MM.1S (cell line): ENCODE measurements at regions not wholly inside any gene's neighbourhood (a gene's known extent, or its start where the extent isn't known, plus 50 kb on each side); places are given as distances from the start of the nearest gene placed in this dataset.

Experiments used
- DNase-seq: peaks from one replicate; pipeline ENCODE4 v3.0.0-alpha.2; 2015
- H2AFZ ChIP-seq: fragments of 300-600 bp; sonication (generic); 2 replicates; pipeline ENCODE4 v1.6.0; 2016; ENCODE audit warnings: antibody characterized with exemption, low read length
- H3F3A ChIP-seq: fragments of 300-600 bp; sonication (generic); 2 replicates; pipeline ENCODE4 v1.6.1; 2016; ENCODE audit warnings: mild to moderate bottlenecking, antibody characterized with exemption, low read length, moderate library complexity, mixed read lengths; ENCODE audit not compliant: insufficient read depth
- H3K27ac ChIP-seq: fragments of 300-600 bp; sonication (generic); 2 replicates; pipeline ENCODE4 v1.5.1; 2016; ENCODE audit warnings: mild to moderate bottlenecking, low read length
- H3K27me3 ChIP-seq: fragments of 300-600 bp; sonication (generic); replicated peaks from 2 replicates; pipeline ENCODE4 v1.6.0; 2016; ENCODE audit warnings: low read length; ENCODE audit not compliant: insufficient read depth
- H3K36me3 ChIP-seq: fragments of 300-600 bp; sonication (generic); replicated peaks from 2 replicates; pipeline ENCODE4 v1.6.1; 2016; ENCODE audit warnings: mild to moderate bottlenecking, low read length, mixed read lengths; ENCODE audit not compliant: insufficient read depth
- H3K4me1 ChIP-seq: fragments of 300-600 bp; sonication (generic); 2 replicates; pipeline ENCODE4 v1.6.1; 2016; ENCODE audit warnings: low read length, mixed read lengths
- H3K4me2 ChIP-seq: fragments of 300-600 bp; sonication (generic); 2 replicates; pipeline ENCODE4 v1.6.0; 2016; ENCODE audit warnings: low read depth, low read length
- H3K4me3 ChIP-seq: fragments of 300-600 bp; sonication (generic); 2 replicates; pipeline ENCODE4 v1.5.1; 2016; ENCODE audit warnings: low read length, mixed read lengths
- H3K79me2 ChIP-seq: fragments of 300-600 bp; sonication (generic); 2 replicates; pipeline ENCODE4 v1.6.1; 2016; ENCODE audit warnings: mixed run types, low read length, mixed read lengths
- H3K9ac ChIP-seq: fragments of 300-600 bp; sonication (generic); 2 replicates; pipeline ENCODE4 v1.6.1; 2016; ENCODE audit warnings: low read length, mixed read lengths
- H3K9me2 ChIP-seq: fragments of 300-600 bp; sonication (generic); replicated peaks from 2 replicates; pipeline ENCODE4 v1.6.1; 2016; ENCODE audit warnings: mild to moderate bottlenecking, low read length, mixed read lengths; ENCODE audit not compliant: insufficient read depth
- H3K9me3 ChIP-seq: fragments of 300-600 bp; sonication (generic); replicated peaks from 2 replicates; pipeline ENCODE4 v1.6.1; 2016; ENCODE audit warnings: mild to moderate bottlenecking, low read length, mixed read lengths; ENCODE audit not compliant: insufficient read depth
- H4K20me1 ChIP-seq: fragments of 300-600 bp; sonication (generic); 2 replicates; pipeline ENCODE4 v1.6.1; 2016; ENCODE audit warnings: mild to moderate bottlenecking, low read length, moderate library complexity, mixed read lengths; ENCODE audit not compliant: insufficient read depth
- EZH2 ChIP-seq: fragments of 300-600 bp; sonication (generic); optimal IDR thresholded peaks from 2 replicates; pipeline ENCODE3; 2017; ENCODE audit warnings: low read depth, mild to moderate bottlenecking, antibody characterized with exemption, low read length, mixed read lengths
- EZH2phosphoT487 ChIP-seq: fragments of 300-600 bp; sonication (generic); IDR thresholded peaks from 2 replicates; pipeline ENCODE4 v1.6.1; 2018; ENCODE audit warnings: antibody characterized with exemption, low read length
- TF ChIP-seq, protein P1 (sequence below): fragments of 300-600 bp; sonication (generic); IDR thresholded peaks from 2 replicates; pipeline ENCODE4 v1.5.1; 2016; ENCODE audit warnings: antibody characterized with exemption, low read length, mixed read lengths

DNA sequence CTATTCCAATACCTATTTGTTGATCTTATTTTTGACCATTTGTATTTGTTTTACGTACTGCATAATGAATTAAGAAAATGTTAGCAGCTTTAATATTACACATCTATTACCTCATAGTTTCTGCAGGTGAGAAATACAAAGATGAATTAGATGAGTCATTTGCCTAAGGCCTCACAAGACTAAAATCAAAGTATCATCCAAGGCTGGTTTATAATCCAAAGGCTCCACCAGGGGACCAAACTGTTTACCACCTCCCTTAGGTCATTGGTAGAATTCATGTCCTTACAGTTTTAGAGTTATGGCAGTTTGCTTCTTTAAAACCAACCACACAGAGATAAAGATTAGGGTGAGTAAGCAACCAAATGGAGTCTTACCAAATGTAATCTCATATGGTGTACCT lies 848.1 kb downstream of the SLITRK6 start:
- Histone ChIP-seq H2AFZ (no peak overlapping the region), H3K9me2 (no peaks in the 10 kb centered on the region), H4K20me1 (no peaks in the 10 kb centered on the region), H3K9me3 (no peaks in the 10 kb centered on the region), H3K79me2 (no peaks in the 10 kb centered on the region), H3K4me3 (no peak overlapping the region), H3K4me2 (no peak overlapping the region), H3K9ac (no peak overlapping the region), H3K36me3 (no peaks in the 10 kb centered on the region), H3K4me1 (no peaks in the 10 kb centered on the region), H3K27ac (no peak overlapping the region), H3K27me3 (no peaks in the 10 kb centered on the region), H3F3A (no peaks in the 10 kb centered on the region)
- DNase-seq, result no peak
- TF ChIP-seq, protein P1, sequence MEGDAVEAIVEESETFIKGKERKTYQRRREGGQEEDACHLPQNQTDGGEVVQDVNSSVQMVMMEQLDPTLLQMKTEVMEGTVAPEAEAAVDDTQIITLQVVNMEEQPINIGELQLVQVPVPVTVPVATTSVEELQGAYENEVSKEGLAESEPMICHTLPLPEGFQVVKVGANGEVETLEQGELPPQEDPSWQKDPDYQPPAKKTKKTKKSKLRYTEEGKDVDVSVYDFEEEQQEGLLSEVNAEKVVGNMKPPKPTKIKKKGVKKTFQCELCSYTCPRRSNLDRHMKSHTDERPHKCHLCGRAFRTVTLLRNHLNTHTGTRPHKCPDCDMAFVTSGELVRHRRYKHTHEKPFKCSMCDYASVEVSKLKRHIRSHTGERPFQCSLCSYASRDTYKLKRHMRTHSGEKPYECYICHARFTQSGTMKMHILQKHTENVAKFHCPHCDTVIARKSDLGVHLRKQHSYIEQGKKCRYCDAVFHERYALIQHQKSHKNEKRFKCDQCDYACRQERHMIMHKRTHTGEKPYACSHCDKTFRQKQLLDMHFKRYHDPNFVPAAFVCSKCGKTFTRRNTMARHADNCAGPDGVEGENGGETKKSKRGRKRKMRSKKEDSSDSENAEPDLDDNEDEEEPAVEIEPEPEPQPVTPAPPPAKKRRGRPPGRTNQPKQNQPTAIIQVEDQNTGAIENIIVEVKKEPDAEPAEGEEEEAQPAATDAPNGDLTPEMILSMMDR, result no peak
- TF ChIP-seq EZH2 (no peak), EZH2phosphoT487 (no peak)

DNA sequence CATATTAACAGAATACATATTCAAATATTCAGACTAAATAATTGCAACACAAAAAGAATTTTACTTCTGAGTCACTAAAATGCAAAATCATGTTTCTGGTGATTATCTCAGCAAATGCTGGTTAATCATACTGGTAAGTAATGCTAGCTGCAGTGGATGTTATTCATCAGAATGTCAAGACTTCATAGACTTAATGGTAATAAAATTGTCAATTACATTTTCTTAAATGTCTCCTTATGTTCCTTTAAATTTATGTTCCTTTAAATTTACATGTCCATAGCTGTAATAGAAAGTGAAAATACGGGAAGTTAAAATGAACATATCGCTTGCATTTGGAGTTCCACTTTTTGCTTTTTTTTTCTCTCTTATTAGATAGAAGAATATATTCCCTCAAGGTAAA lies 853.0 kb downstream of the SLITRK6 start:
- H3F3A ChIP-seq, result no peaks in the 10 kb centered on the region
- H3K9ac ChIP-seq, result no peak overlapping the region
- TF ChIP-seq EZH2 (no peak), EZH2phosphoT487 (no peak)
- TF ChIP-seq, protein P1, result no peak
- no peak overlapping the region for H3K4me2 ChIP-seq
- H2AFZ ChIP-seq, result no peak overlapping the region
- no peak overlapping the region for H3K27ac ChIP-seq
- H3K9me2 ChIP-seq, result no peaks in the 10 kb centered on the region
- H4K20me1 ChIP-seq, result no peaks in the 10 kb centered on the region
- no peaks in the 10 kb centered on the region for H3K9me3 ChIP-seq
- no peak overlapping the region for H3K4me3 ChIP-seq
- H3K36me3 ChIP-seq, result no peaks in the 10 kb centered on the region
- H3K27me3 ChIP-seq, result no peaks in the 10 kb centered on the region
- H3K79me2 ChIP-seq, result no peaks in the 10 kb centered on the region
- H3K4me1 ChIP-seq, result no peaks in the 10 kb centered on the region
- no peak for DNase-seq

DNA sequence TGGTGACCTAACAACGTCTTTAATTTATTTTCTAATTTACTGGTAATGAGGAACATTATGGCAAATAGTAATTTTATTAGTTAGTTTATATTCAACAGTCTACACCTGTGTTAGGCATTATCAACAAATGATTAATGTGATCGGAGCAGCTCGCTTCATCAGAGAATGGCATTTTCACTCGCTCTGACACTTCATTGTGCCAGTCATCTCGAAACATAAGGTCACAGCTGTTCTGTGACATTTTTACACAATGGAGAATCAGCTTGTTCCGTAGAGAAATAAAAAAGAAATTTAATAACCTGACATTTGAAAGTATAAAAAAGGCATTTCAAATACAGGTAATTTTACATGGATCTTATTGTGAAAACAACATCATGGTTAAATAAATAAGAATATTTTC lies 858.4 kb downstream of the SLITRK6 start:
- no peak overlapping the region for H3K4me2 ChIP-seq
- no peak overlapping the region for H3K9ac ChIP-seq
- TF ChIP-seq, protein P1, result no peak
- TF ChIP-seq EZH2 (no peak), EZH2phosphoT487 (no peak)
- no peaks in the 10 kb centered on the region for H3K27me3 ChIP-seq
- no peaks in the 10 kb centered on the region for H3K4me1 ChIP-seq
- H3K79me2 ChIP-seq, result no peaks in the 10 kb centered on the region
- H4K20me1 ChIP-seq, result no peaks in the 10 kb centered on the region
- DNase-seq, result no peak
- no peak overlapping the region for H3K4me3 ChIP-seq
- no peaks in the 10 kb centered on the region for H3K9me2 ChIP-seq
- no peaks in the 10 kb centered on the region for H3K36me3 ChIP-seq
- no peaks in the 10 kb centered on the region for H3K9me3 ChIP-seq
- H2AFZ ChIP-seq, result no peak overlapping the region
- H3F3A ChIP-seq, result no peaks in the 10 kb centered on the region
- H3K27ac ChIP-seq, result no peak overlapping the region

DNA sequence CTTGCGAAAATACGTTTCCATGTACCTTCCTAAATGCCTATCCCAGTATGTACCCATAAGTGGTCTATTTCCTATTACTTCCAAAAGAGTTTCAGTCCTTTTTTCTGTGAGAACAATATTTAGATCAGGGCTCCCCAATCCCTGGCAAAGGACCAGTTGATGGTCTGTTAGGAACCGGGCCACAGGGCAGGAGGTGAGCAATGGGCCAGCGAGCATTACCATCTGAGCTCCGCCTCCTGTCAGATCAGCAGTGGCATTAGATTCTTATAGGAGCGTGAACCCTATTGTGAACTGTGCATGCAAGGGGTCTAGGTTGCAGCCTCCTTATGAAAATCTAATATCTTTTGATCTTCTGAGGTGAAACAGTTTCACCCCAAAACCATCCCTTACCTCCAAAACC lies 859.1 kb downstream of the SLITRK6 start:
- H3K27me3 ChIP-seq, result no peaks in the 10 kb centered on the region
- no peaks in the 10 kb centered on the region for H3K9me3 ChIP-seq
- no peak for DNase-seq
- no peaks in the 10 kb centered on the region for H3K4me1 ChIP-seq
- no peaks in the 10 kb centered on the region for H3K36me3 ChIP-seq
- no peaks in the 10 kb centered on the region for H3K9me2 ChIP-seq
- H3K4me3 ChIP-seq, result no peak overlapping the region
- TF ChIP-seq, protein P1, result no peak
- TF ChIP-seq EZH2, result no peak
- no peak for TF ChIP-seq EZH2phosphoT487
- H3K79me2 ChIP-seq, result no peaks in the 10 kb centered on the region
- H3K9ac ChIP-seq, result no peak overlapping the region
- no peak overlapping the region for H3K27ac ChIP-seq
- no peak overlapping the region for H2AFZ ChIP-seq
- H3K4me2 ChIP-seq, result no peak overlapping the region
- H3F3A ChIP-seq, result no peaks in the 10 kb centered on the region
- no peaks in the 10 kb centered on the region for H4K20me1 ChIP-seq
